Peyer's patch (tissue), 4 donors: ENCODE measurements at regions not wholly inside any gene's neighbourhood (a gene's known extent, or its start where the extent isn't known, plus 50 kb on each side); places are given as distances from the start of the nearest gene placed in this dataset.

Experiments used
- DNase-seq, 3 donors: peaks; one replicate each; pipeline ENCODE4 v3.0.0-alpha.2; 2017 to 2019
- H3K27ac ChIP-seq, 4 donors: fragments of 200-600 bp; sonication (generic); one replicate each; pipeline ENCODE4 v1.5.1; 2016 to 2019
- H3K27me3 ChIP-seq, 2 donors: fragments of 200-600 bp; sonication (generic); one replicate each; pipeline ENCODE4 v1.5.1; 2019
- H3K36me3 ChIP-seq, 3 donors: fragments of 200-600 bp; sonication (generic); one replicate each; pipeline ENCODE4 v1.5.1; 2016 to 2019
- H3K4me1 ChIP-seq, 4 donors: fragments of 200-600 bp; sonication (generic); one replicate each; pipeline ENCODE4 v1.5.1; 2016 to 2019
- H3K4me3 ChIP-seq, 4 donors: fragments of 200-600 bp; sonication (generic); 1 replicate in 3 of 4; 2 replicates in 1 of 4; pipeline ENCODE4 v1.5.1; 2016 to 2019; ENCODE audit warnings: mild to moderate bottlenecking in 1 of 4
- H3K9me3 ChIP-seq, 4 donors: fragments of 200-600 bp; sonication (generic); one replicate each; pipeline ENCODE4 v1.5.1; 2016 to 2019; ENCODE audit warnings: mild to moderate bottlenecking in 1 of 4
- POLR2A ChIP-seq, 2 donors: fragments of 450-650 bp; IDR thresholded peaks; one replicate each; pipeline ENCODE4 v1.5.1; 2017; ENCODE audit warnings: antibody characterized with exemption in 2 of 2, mild to moderate bottlenecking in 2 of 2, moderate library complexity in 2 of 2
- TF ChIP-seq, protein P1 (sequence below), 6 experiments: fragments of 450-650 bp in 4 of 6; fragments of 200-600 bp in 2 of 6; sonication (generic) in 1 of 6; IDR thresholded peaks; one replicate each; pipeline ENCODE4 v1.5.1; 2017 to 2019; ENCODE audit warnings: antibody characterized with exemption in 6 of 6, mild to moderate bottlenecking in 3 of 6, moderate library complexity in 1 of 6

GRCh38 chr6:12456343-12456742 is 166.2 kb downstream of the EDN1 start:
- DNase-seq: no peak
- Histone ChIP-seq H3K4me1 (no peaks in the 10 kb centered on the region), H3K27ac (no peak overlapping the region), H3K36me3 (no peaks in the 10 kb centered on the region), H3K4me3 (no peak overlapping the region), H3K27me3 (no peaks in the 10 kb centered on the region), H3K9me3 (peaks cover 0 to 5% (median 0%) of the 10 kb centered on the region in 4 donors)
- TF ChIP-seq, protein P1, sequence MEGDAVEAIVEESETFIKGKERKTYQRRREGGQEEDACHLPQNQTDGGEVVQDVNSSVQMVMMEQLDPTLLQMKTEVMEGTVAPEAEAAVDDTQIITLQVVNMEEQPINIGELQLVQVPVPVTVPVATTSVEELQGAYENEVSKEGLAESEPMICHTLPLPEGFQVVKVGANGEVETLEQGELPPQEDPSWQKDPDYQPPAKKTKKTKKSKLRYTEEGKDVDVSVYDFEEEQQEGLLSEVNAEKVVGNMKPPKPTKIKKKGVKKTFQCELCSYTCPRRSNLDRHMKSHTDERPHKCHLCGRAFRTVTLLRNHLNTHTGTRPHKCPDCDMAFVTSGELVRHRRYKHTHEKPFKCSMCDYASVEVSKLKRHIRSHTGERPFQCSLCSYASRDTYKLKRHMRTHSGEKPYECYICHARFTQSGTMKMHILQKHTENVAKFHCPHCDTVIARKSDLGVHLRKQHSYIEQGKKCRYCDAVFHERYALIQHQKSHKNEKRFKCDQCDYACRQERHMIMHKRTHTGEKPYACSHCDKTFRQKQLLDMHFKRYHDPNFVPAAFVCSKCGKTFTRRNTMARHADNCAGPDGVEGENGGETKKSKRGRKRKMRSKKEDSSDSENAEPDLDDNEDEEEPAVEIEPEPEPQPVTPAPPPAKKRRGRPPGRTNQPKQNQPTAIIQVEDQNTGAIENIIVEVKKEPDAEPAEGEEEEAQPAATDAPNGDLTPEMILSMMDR (IDR thresholded peaks at IDR 0.05): no peak
- TF ChIP-seq POLR2A (IDR thresholded peaks at IDR 0.05): no peak

- H3K27me3 ChIP-seq: no peaks in the 10 kb centered on the region
- no peak overlapping the region for H3K4me3 ChIP-seq
- H3K27ac ChIP-seq: no peak overlapping the region
- TF ChIP-seq, protein P1 (IDR thresholded peaks at IDR 0.05): no peak
- TF ChIP-seq POLR2A (IDR thresholded peaks at IDR 0.05): no peak
- no peak for DNase-seq
- no peaks in the 10 kb centered on the region for H3K4me1 ChIP-seq
- H3K36me3 ChIP-seq: no peaks in the 10 kb centered on the region
- H3K9me3 ChIP-seq: peaks cover 0 to 5% (median 0%) of the 10 kb centered on the region in 4 donors
Measured at GRCh38 chr6:12457094-12457493, 166.9 kb downstream of the EDN1 start.

- H3K4me3 ChIP-seq: no peak overlapping the region
- TF ChIP-seq, protein P1 (IDR thresholded peaks at IDR 0.05): no peak
- TF ChIP-seq POLR2A (IDR thresholded peaks at IDR 0.05): no peak
- no peaks in the 10 kb centered on the region for H3K36me3 ChIP-seq
- DNase-seq: no peak
- no peak overlapping the region for H3K27ac ChIP-seq
- no peaks in the 10 kb centered on the region for H3K27me3 ChIP-seq
- H3K4me1 ChIP-seq: no peaks in the 10 kb centered on the region
- H3K9me3 ChIP-seq: peaks cover 0 to 5% (median 0%) of the 10 kb centered on the region in 4 donors
Measured at GRCh38 chr6:12458558-12458957, 168.4 kb downstream of the EDN1 start.

- Histone ChIP-seq H3K4me3 (no peak overlapping the region), H3K27me3 (no peaks in the 10 kb centered on the region), H3K9me3 (no peaks in the 10 kb centered on the region), H3K27ac (no peak overlapping the region), H3K36me3 (no peaks in the 10 kb centered on the region), H3K4me1 (no peaks in the 10 kb centered on the region)
- no peak for DNase-seq
- TF ChIP-seq POLR2A (IDR thresholded peaks at IDR 0.05): no peak
- TF ChIP-seq, protein P1 (IDR thresholded peaks at IDR 0.05): no peak
Measured at GRCh38 chr6:12459945-12460661, 169.9 kb downstream of the EDN1 start.

GRCh38 chr6:12467706-12468670 is 177.8 kb downstream of the EDN1 start:
- Histone ChIP-seq H3K9me3 (no peaks in the 10 kb centered on the region), H3K27me3 (no peaks in the 10 kb centered on the region), H3K27ac (no peak overlapping the region), H3K4me1 (no peaks in the 10 kb centered on the region), H3K36me3 (no peaks in the 10 kb centered on the region), H3K4me3 (no peak overlapping the region)
- DNase-seq: no peak
- TF ChIP-seq POLR2A (IDR thresholded peaks at IDR 0.05): no peak
- TF ChIP-seq, protein P1 (IDR thresholded peaks at IDR 0.05): no peak
